ENCODE measurements at regions not wholly inside any gene's neighbourhood (a gene's known extent, or its start where the extent isn't known, plus 50 kb on each side); places are given as distances from the start of the nearest gene placed in this dataset.

GRCh38 chr3:55343486-55344357 is 143.4 kb downstream of the WNT5A start:
- Mint-ChIP-seq H3K36me3 (ENCODE audit: unreplicated experiment) (no peaks in the 10 kb centered on the region), H3K9me3 (ENCODE audit: unreplicated experiment) (peaks cover 4% of the 10 kb centered on the region), H3K4me1 (ENCODE audit: unreplicated experiment) (peaks cover 5% of the 10 kb centered on the region), H3K27me3 (ENCODE audit: unreplicated experiment) (no peaks in the 10 kb centered on the region), H3K4me3 (ENCODE audit: unreplicated experiment) (no peak overlapping the region), H3K27ac (ENCODE audit: unreplicated experiment) (no peak overlapping the region)
- no peak for DNase-seq (ENCODE audit: extremely low spot score, unreplicated experiment)
- TF ChIP-seq CTCF (IDR thresholded peaks at IDR 0.05): no peak

- no peaks in the 10 kb centered on the region for H3K27me3 Mint-ChIP-seq (ENCODE audit: unreplicated experiment)
- no peak for TF ChIP-seq CTCF (IDR thresholded peaks at IDR 0.05)
- DNase-seq (ENCODE audit: extremely low spot score, unreplicated experiment): no peak
These were observed 145.5 kb downstream of the WNT5A start for GRCh38 chr3:55341502-55342031.

GRCh38 chr3:55339819-55340218 is 147.3 kb downstream of the WNT5A start:
- no peaks in the 10 kb centered on the region for H3K36me3 Mint-ChIP-seq (ENCODE audit: unreplicated experiment)
- H3K27ac Mint-ChIP-seq (ENCODE audit: unreplicated experiment): no peak overlapping the region
- H3K9me3 Mint-ChIP-seq (ENCODE audit: unreplicated experiment): peaks cover 4% of the 10 kb centered on the region
- H3K27me3 Mint-ChIP-seq (ENCODE audit: unreplicated experiment): no peaks in the 10 kb centered on the region
- TF ChIP-seq CTCF (IDR thresholded peaks at IDR 0.05): no peak
- no peak overlapping the region for H3K4me3 Mint-ChIP-seq (ENCODE audit: unreplicated experiment)
- peaks cover 5% of the 10 kb centered on the region for H3K4me1 Mint-ChIP-seq (ENCODE audit: unreplicated experiment)
- DNase-seq (ENCODE audit: extremely low spot score, unreplicated experiment): no peak

More at GRCh38 chr3:55341502-55342031, 145.5 kb downstream of the WNT5A start:
- no peak overlapping the region for H3K4me3 Mint-ChIP-seq (ENCODE audit: unreplicated experiment)
- H3K9me3 Mint-ChIP-seq (ENCODE audit: unreplicated experiment): peaks cover 4% of the 10 kb centered on the region
- peaks cover 5% of the 10 kb centered on the region for H3K4me1 Mint-ChIP-seq (ENCODE audit: unreplicated experiment)
- H3K36me3 Mint-ChIP-seq (ENCODE audit: unreplicated experiment): no peaks in the 10 kb centered on the region
- no peak overlapping the region for H3K27ac Mint-ChIP-seq (ENCODE audit: unreplicated experiment)

- Mint-ChIP-seq H3K36me3 (ENCODE audit: unreplicated experiment) (no peaks in the 10 kb centered on the region), H3K4me1 (ENCODE audit: unreplicated experiment) (peaks cover 5% of the 10 kb centered on the region), H3K27me3 (ENCODE audit: unreplicated experiment) (no peaks in the 10 kb centered on the region), H3K9me3 (ENCODE audit: unreplicated experiment) (peaks cover 4% of the 10 kb centered on the region), H3K27ac (ENCODE audit: unreplicated experiment) (no peak overlapping the region), H3K4me3 (ENCODE audit: unreplicated experiment) (no peak overlapping the region)
- no peak for DNase-seq (ENCODE audit: extremely low spot score, unreplicated experiment)
- no peak for TF ChIP-seq CTCF (IDR thresholded peaks at IDR 0.05)
These were observed 147.7 kb downstream of the WNT5A start for GRCh38 chr3:55339390-55339789.

- Mint-ChIP-seq H3K4me1 (ENCODE audit: unreplicated experiment) (peaks cover 3% of the 10 kb centered on the region), H3K36me3 (ENCODE audit: unreplicated experiment) (no peaks in the 10 kb centered on the region), H3K9me3 (ENCODE audit: unreplicated experiment) (peaks cover 4% of the 10 kb centered on the region), H3K27me3 (ENCODE audit: unreplicated experiment) (no peaks in the 10 kb centered on the region), H3K4me3 (ENCODE audit: unreplicated experiment) (no peak overlapping the region), H3K27ac (ENCODE audit: unreplicated experiment) (no peak overlapping the region)
- no peak for DNase-seq (ENCODE audit: extremely low spot score, unreplicated experiment)
- no peak for TF ChIP-seq CTCF (IDR thresholded peaks at IDR 0.05)
These were observed 149.4 kb downstream of the WNT5A start for GRCh38 chr3:55337641-55338180.

Data from osteocyte (in vitro differentiated cells).